ENCODE measurements at regions not wholly inside any gene's neighbourhood (a gene's known extent, or its start where the extent isn't known, plus 50 kb on each side); places are given as distances from the start of the nearest gene placed in this dataset.

- Mint-ChIP-seq H3K9me3 (ENCODE audit: unreplicated experiment) (no peaks in the 10 kb centered on the region), H3K27ac (ENCODE audit: low read depth, unreplicated experiment) (no peak overlapping the region), H3K4me3 (ENCODE audit: unreplicated experiment) (no peak overlapping the region), H3K27me3 (ENCODE audit: insufficient read depth, unreplicated experiment) (no peaks in the 10 kb centered on the region), H3K36me3 (ENCODE audit: insufficient read depth, unreplicated experiment) (peaks cover 6% of the 10 kb centered on the region), H3K4me1 (ENCODE audit: insufficient read depth, unreplicated experiment) (peaks cover 4% of the 10 kb centered on the region)
- DNase-seq (ENCODE audit: unreplicated experiment), result no peak
- ChIA-PET CTCF (interaction anchor here (0.6 kb wide), 2 partner anchors 13 to 91 kb away, joined by 3 read pairs; no protein-coding TSS in a partner anchor), POLR2A (interaction anchor here (0.6 to 1.7 kb wide), 2 partner anchors 14 to 683 kb away, joined by 3 read pairs; no protein-coding TSS in a partner anchor)
- no peak for TF ChIP-seq CTCF (IDR thresholded peaks at IDR 0.05; ENCODE audit: unreplicated experiment)
- BruUV-seq (replicated peaks), result no TSS peak
- intact Hi-C loops (cut with micrococcal nuclease), result no loop called here
These were observed 437.9 kb downstream of the KLF5 start for GRCh38 chr13:73496711-73497110.

DNA sequence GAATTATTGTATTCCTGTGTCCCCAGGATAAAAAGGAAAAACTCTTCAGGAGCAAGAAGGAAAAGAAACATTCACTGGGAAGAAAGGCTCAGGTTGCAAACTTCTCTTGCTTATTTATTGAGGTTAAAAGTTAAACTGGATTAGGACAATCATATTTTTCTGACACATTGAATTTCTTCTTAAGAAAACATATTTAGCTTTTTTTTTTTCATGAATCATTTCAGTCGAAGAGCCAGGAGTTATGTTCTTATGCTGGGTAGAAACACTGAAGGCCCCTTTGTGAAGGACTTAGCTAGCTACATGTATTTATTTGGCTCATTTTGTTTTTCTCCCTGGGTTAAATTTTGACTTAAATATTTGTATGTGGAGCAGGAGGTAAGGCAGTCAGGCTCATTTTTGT, 434.0 kb downstream of the KLF5 start:
- H3K36me3 Mint-ChIP-seq (ENCODE audit: insufficient read depth, unreplicated experiment), result no peaks in the 10 kb centered on the region
- H3K4me3 Mint-ChIP-seq (ENCODE audit: unreplicated experiment), result no peak overlapping the region
- H3K4me1 Mint-ChIP-seq (ENCODE audit: insufficient read depth, unreplicated experiment), result peaks cover 4% of the 10 kb centered on the region
- no peak overlapping the region for H3K27ac Mint-ChIP-seq (ENCODE audit: low read depth, unreplicated experiment)
- CTCF ChIA-PET, result interaction anchor here (0.7 kb wide), 1 partner anchor 359 kb away, joined by 3 read pairs; no protein-coding TSS in a partner anchor
- POLR2A ChIA-PET, result no interaction called here
- no peaks in the 10 kb centered on the region for H3K27me3 Mint-ChIP-seq (ENCODE audit: insufficient read depth, unreplicated experiment)
- H3K9me3 Mint-ChIP-seq (ENCODE audit: unreplicated experiment), result peaks cover 21% of the 10 kb centered on the region
- intact Hi-C loops (cut with micrococcal nuclease), result no loop called here
- no peak for DNase-seq (ENCODE audit: unreplicated experiment)
- BruUV-seq (replicated peaks), result no TSS peak
- TF ChIP-seq CTCF (IDR thresholded peaks at IDR 0.05; ENCODE audit: unreplicated experiment), result no peak

DNA sequence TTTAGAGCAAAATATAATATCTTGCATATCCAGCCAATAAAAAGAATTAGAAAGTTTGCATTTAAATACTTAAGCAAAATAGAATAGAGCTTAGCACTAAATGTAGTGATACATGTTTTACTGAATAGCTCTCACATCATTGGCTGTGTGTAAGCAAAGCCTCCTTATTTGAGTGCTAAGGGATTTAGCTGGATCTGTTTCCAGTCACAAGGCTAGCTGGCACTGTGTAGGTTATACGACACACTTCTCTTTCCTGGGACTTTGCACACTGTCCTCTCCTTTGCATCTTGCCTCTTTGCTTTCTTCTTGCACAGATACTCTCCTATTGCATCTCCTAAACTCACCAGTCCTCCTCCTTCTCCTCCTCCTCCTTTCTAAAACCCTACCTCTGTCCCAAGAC, 423.8 kb downstream of the KLF5 start:
- no TSS peak for BruUV-seq (replicated peaks)
- POLR2A ChIA-PET, result interaction anchor here (0.6 to 1.2 kb wide), 6 partner anchors 8 to 45 kb away, joined by 3 to 4 read pairs (median 3); no protein-coding TSS in a partner anchor
- TF ChIP-seq CTCF (IDR thresholded peaks at IDR 0.05; ENCODE audit: unreplicated experiment), result no peak
- Mint-ChIP-seq H3K4me1 (ENCODE audit: insufficient read depth, unreplicated experiment) (peaks cover 5% of the 10 kb centered on the region), H3K27ac (ENCODE audit: low read depth, unreplicated experiment) (no peak overlapping the region), H3K27me3 (ENCODE audit: insufficient read depth, unreplicated experiment) (no peaks in the 10 kb centered on the region), H3K4me3 (ENCODE audit: unreplicated experiment) (no peak overlapping the region), H3K36me3 (ENCODE audit: insufficient read depth, unreplicated experiment) (no peaks in the 10 kb centered on the region), H3K9me3 (ENCODE audit: unreplicated experiment) (no peaks in the 10 kb centered on the region)
- intact Hi-C loops (cut with micrococcal nuclease), result no loop called here
- no peak for DNase-seq (ENCODE audit: unreplicated experiment)
- CTCF ChIA-PET, result no interaction called here

DNA sequence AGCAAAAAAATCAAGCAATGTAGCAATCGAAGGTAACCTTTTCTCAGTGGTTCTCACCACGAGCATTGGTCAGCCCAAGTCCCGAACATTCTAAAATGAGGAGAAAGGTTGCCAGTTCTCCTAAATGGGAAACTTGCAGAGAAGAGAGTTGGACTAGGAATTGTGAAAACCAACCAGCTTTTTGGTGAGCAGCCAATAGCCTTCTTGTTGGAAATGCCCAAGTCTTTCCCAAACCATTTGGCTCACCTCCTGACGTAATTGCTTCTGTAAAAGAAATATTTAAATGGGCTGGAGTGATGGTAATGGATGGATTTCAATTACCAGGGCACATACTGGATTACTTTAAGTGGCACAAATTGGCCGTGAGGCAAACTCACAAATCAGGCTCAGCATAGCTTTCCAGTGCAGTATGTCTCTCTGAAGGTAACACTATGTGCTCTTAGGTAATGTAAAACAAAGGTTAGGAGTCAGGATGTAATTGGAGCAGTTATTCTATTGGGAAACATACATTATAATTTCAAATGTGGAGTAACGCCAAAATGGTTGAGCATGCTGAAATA, 423.2 kb downstream of the KLF5 start:
- no peak for TF ChIP-seq CTCF (IDR thresholded peaks at IDR 0.05; ENCODE audit: unreplicated experiment)
- BruUV-seq (replicated peaks), result no TSS peak
- Mint-ChIP-seq H3K27ac (ENCODE audit: low read depth, unreplicated experiment) (no peak overlapping the region), H3K4me3 (ENCODE audit: unreplicated experiment) (no peak overlapping the region), H3K9me3 (ENCODE audit: unreplicated experiment) (no peaks in the 10 kb centered on the region), H3K36me3 (ENCODE audit: insufficient read depth, unreplicated experiment) (no peaks in the 10 kb centered on the region), H3K27me3 (ENCODE audit: insufficient read depth, unreplicated experiment) (no peaks in the 10 kb centered on the region), H3K4me1 (ENCODE audit: insufficient read depth, unreplicated experiment) (peaks cover 5% of the 10 kb centered on the region)
- intact Hi-C loops (cut with micrococcal nuclease), result no loop called here
- peak; percentile 47 for DNase-seq (ENCODE audit: unreplicated experiment)
- ChIA-PET POLR2A (interaction anchor here (0.7 to 1.2 kb wide), 5 partner anchors 10 to 221 kb away, joined by 3 to 4 read pairs (median 3); no protein-coding TSS in a partner anchor), CTCF (interaction anchor here (1.0 kb wide), 1 partner anchor 30 kb away, joined by 4 read pairs; no protein-coding TSS in a partner anchor)
